ENCODE measurements at regions not wholly inside any gene's neighbourhood (a gene's known extent, or its start where the extent isn't known, plus 50 kb on each side); places are given as distances from the start of the nearest gene placed in this dataset.

GRCh38 chr7:12137283-12137682 lies 73.8 kb upstream of the TMEM106B start:
- no peaks in the 10 kb centered on the region for H3K9me3 ChIP-seq (ENCODE audit: control insufficient read depth, insufficient read depth, low read length)
- H3K36me3 ChIP-seq (ENCODE audit: control insufficient read depth, low read length) = no peaks in the 10 kb centered on the region
- no peaks in the 10 kb centered on the region; the same call in 1 of the 2 replicates for H3K9me2 ChIP-seq (replicated peaks; ENCODE audit: control insufficient read depth, low read length)
- H3K27me3 ChIP-seq (ENCODE audit: control insufficient read depth, low read length) = no peaks in the 10 kb centered on the region
- H4K20me1 ChIP-seq (ENCODE audit: control insufficient read depth, insufficient read depth, low read depth, low read length) = no peaks in the 10 kb centered on the region
- no peaks in the 10 kb centered on the region for H3K79me2 ChIP-seq (ENCODE audit: control insufficient read depth, low read length)
- no peaks in the 10 kb centered on the region for H3F3A ChIP-seq (ENCODE audit: control insufficient read depth, insufficient read depth)
- H3K4me1 ChIP-seq (ENCODE audit: control insufficient read depth, low read length) = no peaks in the 10 kb centered on the region
- no peak overlapping the region for H3K4me3 ChIP-seq (ENCODE audit: low read length)
- TF ChIP-seq EZH2phosphoT487 (IDR thresholded peaks at IDR 0.05; ENCODE audit: borderline replicate concordance, low read length) = no peak
- TF ChIP-seq CTCF (IDR thresholded peaks at IDR 0.05; ENCODE audit: low read depth, low read length, poor library complexity, severe bottlenecking) = no peak
- no peak overlapping the region for H3K27ac ChIP-seq (ENCODE audit: low read depth, low read length)
- H3K4me2 ChIP-seq (ENCODE audit: low read length) = no peak overlapping the region

GRCh38 chr7:12138421-12138820 lies 72.7 kb upstream of the TMEM106B start:
- Histone ChIP-seq H3K36me3 (ENCODE audit: control insufficient read depth, low read length) (no peaks in the 10 kb centered on the region), H3K9me2 (replicated peaks; ENCODE audit: control insufficient read depth, low read length) (no peaks in the 10 kb centered on the region; the same call in 1 of the 2 replicates), H3K27me3 (ENCODE audit: control insufficient read depth, low read length) (no peaks in the 10 kb centered on the region), H3K9me3 (ENCODE audit: control insufficient read depth, insufficient read depth, low read length) (no peaks in the 10 kb centered on the region), H3F3A (ENCODE audit: control insufficient read depth, insufficient read depth) (no peaks in the 10 kb centered on the region), H4K20me1 (ENCODE audit: control insufficient read depth, insufficient read depth, low read depth, low read length) (no peaks in the 10 kb centered on the region), H3K4me2 (ENCODE audit: low read length) (no peak overlapping the region), H3K4me3 (ENCODE audit: low read length) (no peak overlapping the region), H3K27ac (ENCODE audit: low read depth, low read length) (no peak overlapping the region), H3K4me1 (ENCODE audit: control insufficient read depth, low read length) (no peaks in the 10 kb centered on the region), H3K79me2 (ENCODE audit: control insufficient read depth, low read length) (no peaks in the 10 kb centered on the region)
- TF ChIP-seq CTCF (IDR thresholded peaks at IDR 0.05; ENCODE audit: low read depth, low read length, poor library complexity, severe bottlenecking) (no peak), EZH2phosphoT487 (IDR thresholded peaks at IDR 0.05; ENCODE audit: borderline replicate concordance, low read length) (no peak)

GRCh38 chr7:12139416-12139815 lies 71.7 kb upstream of the TMEM106B start:
- H4K20me1 ChIP-seq (ENCODE audit: control insufficient read depth, insufficient read depth, low read depth, low read length) = no peaks in the 10 kb centered on the region
- H3K4me1 ChIP-seq (ENCODE audit: control insufficient read depth, low read length) = no peaks in the 10 kb centered on the region
- H3K9me2 ChIP-seq (replicated peaks; ENCODE audit: control insufficient read depth, low read length) = no peaks in the 10 kb centered on the region; the same call in 1 of the 2 replicates
- H3K4me3 ChIP-seq (ENCODE audit: low read length) = no peak overlapping the region
- no peaks in the 10 kb centered on the region for H3F3A ChIP-seq (ENCODE audit: control insufficient read depth, insufficient read depth)
- no peak for TF ChIP-seq CTCF (IDR thresholded peaks at IDR 0.05; ENCODE audit: low read depth, low read length, poor library complexity, severe bottlenecking)
- TF ChIP-seq EZH2phosphoT487 (IDR thresholded peaks at IDR 0.05; ENCODE audit: borderline replicate concordance, low read length) = no peak
- H3K4me2 ChIP-seq (ENCODE audit: low read length) = no peak overlapping the region
- H3K79me2 ChIP-seq (ENCODE audit: control insufficient read depth, low read length) = no peaks in the 10 kb centered on the region
- H3K9me3 ChIP-seq (ENCODE audit: control insufficient read depth, insufficient read depth, low read length) = no peaks in the 10 kb centered on the region
- H3K27me3 ChIP-seq (ENCODE audit: control insufficient read depth, low read length) = no peaks in the 10 kb centered on the region
- H3K27ac ChIP-seq (ENCODE audit: low read depth, low read length) = no peak overlapping the region
- H3K36me3 ChIP-seq (ENCODE audit: control insufficient read depth, low read length) = no peaks in the 10 kb centered on the region

- Histone ChIP-seq H3K27me3 (ENCODE audit: control insufficient read depth, low read length) (no peaks in the 10 kb centered on the region), H3K79me2 (ENCODE audit: control insufficient read depth, low read length) (no peaks in the 10 kb centered on the region), H4K20me1 (ENCODE audit: control insufficient read depth, insufficient read depth, low read depth, low read length) (no peaks in the 10 kb centered on the region), H3F3A (ENCODE audit: control insufficient read depth, insufficient read depth) (no peaks in the 10 kb centered on the region), H3K4me2 (ENCODE audit: low read length) (no peak overlapping the region), H3K27ac (ENCODE audit: low read depth, low read length) (no peak overlapping the region), H3K4me1 (ENCODE audit: control insufficient read depth, low read length) (no peaks in the 10 kb centered on the region), H3K9me2 (replicated peaks; ENCODE audit: control insufficient read depth, low read length) (no peaks in the 10 kb centered on the region), H3K4me3 (ENCODE audit: low read length) (no peak overlapping the region), H3K36me3 (ENCODE audit: control insufficient read depth, low read length) (no peaks in the 10 kb centered on the region), H3K9me3 (ENCODE audit: control insufficient read depth, insufficient read depth, low read length) (no peaks in the 10 kb centered on the region)
- TF ChIP-seq CTCF (IDR thresholded peaks at IDR 0.05; ENCODE audit: low read depth, low read length, poor library complexity, severe bottlenecking) = no peak
- no peak for TF ChIP-seq EZH2phosphoT487 (IDR thresholded peaks at IDR 0.05; ENCODE audit: borderline replicate concordance, low read length)
Observed at GRCh38 chr7:12146813-12147212, 64.3 kb upstream of the TMEM106B start.
